Neural cell (in vitro differentiated cells): ENCODE measurements at regions not wholly inside any gene's neighbourhood (a gene's known extent, or its start where the extent isn't known, plus 50 kb on each side); places are given as distances from the start of the nearest gene placed in this dataset.

Experiments
- H2AFZ ChIP-seq: fragments of 200-600, 300-800 bp; sonication (generic), shearing (Covaris generic); 2 replicates; pipeline ENCODE4 v1.6.0; 2014; ENCODE audit warnings: low read depth, mild to moderate bottlenecking, antibody characterized with exemption, low read length, moderate library complexity
- H3F3A ChIP-seq: fragments of 200-600 bp; shearing (Covaris generic); 2 replicates; pipeline ENCODE4 v1.6.1; 2016; ENCODE audit warnings: mild to moderate bottlenecking, moderate library complexity, mixed read lengths, antibody characterized with exemption, low read length; ENCODE audit not compliant: insufficient read depth, poor library complexity, severe bottlenecking
- H3K27ac ChIP-seq: fragments of 200-600, 300-800 bp; sonication (generic), shearing (Covaris generic); 2 replicates; pipeline ENCODE4 v1.5.1; 2014; ENCODE audit warnings: mild to moderate bottlenecking, low read length, moderate library complexity
- H3K27me3 ChIP-seq: fragments of 300-800, 200-600 bp; sonication (generic), shearing (Covaris generic); 2 replicates; pipeline ENCODE4 v1.6.0; 2014; ENCODE audit warnings: mild to moderate bottlenecking, low read depth, low read length, moderate library complexity; ENCODE audit not compliant: insufficient read depth
- H3K36me3 ChIP-seq: fragments of 300-800, 200-600 bp; sonication (generic), shearing (Covaris generic); 2 replicates; pipeline ENCODE4 v1.5.1; 2014; ENCODE audit warnings: mild to moderate bottlenecking, antibody characterized with exemption, low read length, moderate library complexity; ENCODE audit not compliant: insufficient read depth
- H3K4me2 ChIP-seq: fragments of 300-800, 200-600 bp; sonication (generic), shearing (Covaris generic); 2 replicates; pipeline ENCODE4 v1.6.0; 2014; ENCODE audit warnings: mild to moderate bottlenecking, low read length
- H3K4me3 ChIP-seq: fragments of 300-800, 200-600 bp; sonication (generic), shearing (Covaris generic); 2 replicates; pipeline ENCODE4 v1.5.1; 2014; ENCODE audit warnings: mild to moderate bottlenecking, low read length, moderate library complexity
- H3K79me2 ChIP-seq: fragments of 200-600 bp; shearing (Covaris generic); replicated peaks from 2 replicates; pipeline ENCODE4 v1.6.0; 2014; ENCODE audit warnings: mild to moderate bottlenecking, low read length, moderate library complexity; ENCODE audit not compliant: insufficient read depth
- H3K9ac ChIP-seq: fragments of 300-800, 200-600 bp; sonication (generic), shearing (Covaris generic); 2 replicates; pipeline ENCODE4 v1.6.1; 2016; ENCODE audit warnings: mild to moderate bottlenecking, low read length, mixed read lengths
- H3K9me2 ChIP-seq: fragments of 200-600 bp; shearing (Covaris generic); 2 replicates; pipeline ENCODE4 v1.6.1; 2016; ENCODE audit warnings: mild to moderate bottlenecking, low read length, mixed read lengths; ENCODE audit not compliant: insufficient read depth
- H3K9me3 ChIP-seq: fragments of 200-600, 300-800 bp; sonication (generic), shearing (Covaris generic); 2 replicates; pipeline ENCODE4 v1.6.1; 2016; ENCODE audit warnings: mild to moderate bottlenecking, mixed run types, low read length, moderate library complexity, mixed read lengths
- H4K20me1 ChIP-seq: fragments of 200-600 bp; shearing (Covaris generic); 2 replicates; pipeline ENCODE4 v1.6.1; 2016; ENCODE audit warnings: mild to moderate bottlenecking, mixed run types; ENCODE audit not compliant: insufficient read depth
- EP300 ChIP-seq: fragments of 450-650 bp; conservative IDR thresholded peaks from 2 replicates; pipeline ENCODE4 v1.6.1; 2014; ENCODE audit warnings: antibody characterized with exemption, mild to moderate bottlenecking, moderate library complexity; ENCODE audit not compliant: poor library complexity, severe bottlenecking
- EZH2 ChIP-seq: fragments of 200-600, 300-800 bp; shearing (Covaris generic), sonication (generic); IDR thresholded peaks from 2 replicates; pipeline ENCODE4 v1.6.1; 2014; ENCODE audit warnings: antibody characterized with exemption, low read length, borderline replicate concordance, mild to moderate bottlenecking; ENCODE audit not compliant: insufficient read depth, poor library complexity, severe bottlenecking
- MXI1 ChIP-seq: fragments of 450-650 bp; conservative IDR thresholded peaks from 2 replicates; pipeline ENCODE4 v1.6.1; 2014; ENCODE audit warnings: antibody characterized with exemption, mild to moderate bottlenecking; ENCODE audit not compliant: poor library complexity, severe bottlenecking
- POLR2AphosphoS5 ChIP-seq: IDR thresholded peaks from 2 replicates; pipeline ENCODE4 v1.6.1; 2012
- RAD21 ChIP-seq: fragments of 450-650 bp; conservative IDR thresholded peaks from 2 replicates; pipeline ENCODE4 v1.6.1; 2014; ENCODE audit warnings: antibody characterized with exemption, mild to moderate bottlenecking, moderate library complexity
- SMC3 ChIP-seq: fragments of 450-650 bp; conservative IDR thresholded peaks from 2 replicates; pipeline ENCODE4 v1.6.1; 2014; ENCODE audit warnings: antibody characterized with exemption, mild to moderate bottlenecking, moderate library complexity; ENCODE audit not compliant: poor library complexity
- TAF1 ChIP-seq: IDR thresholded peaks from 2 replicates; pipeline ENCODE4 v1.6.1; 2012; ENCODE audit warnings: low read depth
- TF ChIP-seq, protein P1 (sequence below): IDR thresholded peaks from 2 replicates; pipeline ENCODE4 v1.6.1; 2012; ENCODE audit warnings: borderline replicate concordance
- TF ChIP-seq, protein P2 (sequence below): fragments of 450-650 bp; IDR thresholded peaks from 2 replicates; pipeline ENCODE4 v1.5.1; 2014; ENCODE audit warnings: antibody characterized with exemption, mild to moderate bottlenecking, moderate library complexity; ENCODE audit not compliant: poor library complexity, severe bottlenecking

DNA sequence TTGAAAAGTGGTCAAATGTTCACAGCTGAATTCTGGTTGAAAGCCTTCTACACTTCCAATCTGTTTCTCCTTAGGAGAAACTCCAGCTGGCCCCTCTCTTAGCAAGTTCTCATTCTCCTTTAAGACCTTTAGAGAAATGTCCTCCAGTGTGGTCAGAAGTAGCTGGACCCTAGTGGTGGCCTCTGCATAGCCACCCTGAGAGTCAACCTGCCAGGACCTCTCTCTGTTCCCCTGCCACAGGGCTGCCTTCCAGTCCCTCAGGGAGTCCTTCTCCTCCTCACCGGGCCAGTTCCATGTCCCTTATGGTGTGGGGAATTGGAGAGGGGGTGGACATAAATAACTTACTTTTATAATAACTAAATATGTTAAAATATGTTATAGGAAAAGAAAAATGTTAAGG lies 200.9 kb upstream of the PKDCC start:
- no peaks in the 10 kb centered on the region for H4K20me1 ChIP-seq
- no peaks in the 10 kb centered on the region for H3K9me2 ChIP-seq
- no peak overlapping the region for H3K4me3 ChIP-seq
- H3K36me3 ChIP-seq = no peaks in the 10 kb centered on the region
- H3K27ac ChIP-seq = no peak overlapping the region
- H3K4me2 ChIP-seq = no peak overlapping the region
- TF ChIP-seq POLR2AphosphoS5 (no peak), SMC3 (no peak), EZH2 (no peak), TAF1 (no peak), EP300 (no peak), RAD21 (no peak), MXI1 (no peak)
- TF ChIP-seq, protein P1, sequence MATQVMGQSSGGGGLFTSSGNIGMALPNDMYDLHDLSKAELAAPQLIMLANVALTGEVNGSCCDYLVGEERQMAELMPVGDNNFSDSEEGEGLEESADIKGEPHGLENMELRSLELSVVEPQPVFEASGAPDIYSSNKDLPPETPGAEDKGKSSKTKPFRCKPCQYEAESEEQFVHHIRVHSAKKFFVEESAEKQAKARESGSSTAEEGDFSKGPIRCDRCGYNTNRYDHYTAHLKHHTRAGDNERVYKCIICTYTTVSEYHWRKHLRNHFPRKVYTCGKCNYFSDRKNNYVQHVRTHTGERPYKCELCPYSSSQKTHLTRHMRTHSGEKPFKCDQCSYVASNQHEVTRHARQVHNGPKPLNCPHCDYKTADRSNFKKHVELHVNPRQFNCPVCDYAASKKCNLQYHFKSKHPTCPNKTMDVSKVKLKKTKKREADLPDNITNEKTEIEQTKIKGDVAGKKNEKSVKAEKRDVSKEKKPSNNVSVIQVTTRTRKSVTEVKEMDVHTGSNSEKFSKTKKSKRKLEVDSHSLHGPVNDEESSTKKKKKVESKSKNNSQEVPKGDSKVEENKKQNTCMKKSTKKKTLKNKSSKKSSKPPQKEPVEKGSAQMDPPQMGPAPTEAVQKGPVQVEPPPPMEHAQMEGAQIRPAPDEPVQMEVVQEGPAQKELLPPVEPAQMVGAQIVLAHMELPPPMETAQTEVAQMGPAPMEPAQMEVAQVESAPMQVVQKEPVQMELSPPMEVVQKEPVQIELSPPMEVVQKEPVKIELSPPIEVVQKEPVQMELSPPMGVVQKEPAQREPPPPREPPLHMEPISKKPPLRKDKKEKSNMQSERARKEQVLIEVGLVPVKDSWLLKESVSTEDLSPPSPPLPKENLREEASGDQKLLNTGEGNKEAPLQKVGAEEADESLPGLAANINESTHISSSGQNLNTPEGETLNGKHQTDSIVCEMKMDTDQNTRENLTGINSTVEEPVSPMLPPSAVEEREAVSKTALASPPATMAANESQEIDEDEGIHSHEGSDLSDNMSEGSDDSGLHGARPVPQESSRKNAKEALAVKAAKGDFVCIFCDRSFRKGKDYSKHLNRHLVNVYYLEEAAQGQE = no peak
- TF ChIP-seq, protein P2, sequence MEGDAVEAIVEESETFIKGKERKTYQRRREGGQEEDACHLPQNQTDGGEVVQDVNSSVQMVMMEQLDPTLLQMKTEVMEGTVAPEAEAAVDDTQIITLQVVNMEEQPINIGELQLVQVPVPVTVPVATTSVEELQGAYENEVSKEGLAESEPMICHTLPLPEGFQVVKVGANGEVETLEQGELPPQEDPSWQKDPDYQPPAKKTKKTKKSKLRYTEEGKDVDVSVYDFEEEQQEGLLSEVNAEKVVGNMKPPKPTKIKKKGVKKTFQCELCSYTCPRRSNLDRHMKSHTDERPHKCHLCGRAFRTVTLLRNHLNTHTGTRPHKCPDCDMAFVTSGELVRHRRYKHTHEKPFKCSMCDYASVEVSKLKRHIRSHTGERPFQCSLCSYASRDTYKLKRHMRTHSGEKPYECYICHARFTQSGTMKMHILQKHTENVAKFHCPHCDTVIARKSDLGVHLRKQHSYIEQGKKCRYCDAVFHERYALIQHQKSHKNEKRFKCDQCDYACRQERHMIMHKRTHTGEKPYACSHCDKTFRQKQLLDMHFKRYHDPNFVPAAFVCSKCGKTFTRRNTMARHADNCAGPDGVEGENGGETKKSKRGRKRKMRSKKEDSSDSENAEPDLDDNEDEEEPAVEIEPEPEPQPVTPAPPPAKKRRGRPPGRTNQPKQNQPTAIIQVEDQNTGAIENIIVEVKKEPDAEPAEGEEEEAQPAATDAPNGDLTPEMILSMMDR = no peak
- H3K9ac ChIP-seq = no peak overlapping the region
- no peaks in the 10 kb centered on the region for H3K9me3 ChIP-seq
- no peaks in the 10 kb centered on the region for H3F3A ChIP-seq
- no peak overlapping the region for H2AFZ ChIP-seq
- no peaks in the 10 kb centered on the region for H3K79me2 ChIP-seq
- peaks cover 28% of the 10 kb centered on the region for H3K27me3 ChIP-seq

DNA sequence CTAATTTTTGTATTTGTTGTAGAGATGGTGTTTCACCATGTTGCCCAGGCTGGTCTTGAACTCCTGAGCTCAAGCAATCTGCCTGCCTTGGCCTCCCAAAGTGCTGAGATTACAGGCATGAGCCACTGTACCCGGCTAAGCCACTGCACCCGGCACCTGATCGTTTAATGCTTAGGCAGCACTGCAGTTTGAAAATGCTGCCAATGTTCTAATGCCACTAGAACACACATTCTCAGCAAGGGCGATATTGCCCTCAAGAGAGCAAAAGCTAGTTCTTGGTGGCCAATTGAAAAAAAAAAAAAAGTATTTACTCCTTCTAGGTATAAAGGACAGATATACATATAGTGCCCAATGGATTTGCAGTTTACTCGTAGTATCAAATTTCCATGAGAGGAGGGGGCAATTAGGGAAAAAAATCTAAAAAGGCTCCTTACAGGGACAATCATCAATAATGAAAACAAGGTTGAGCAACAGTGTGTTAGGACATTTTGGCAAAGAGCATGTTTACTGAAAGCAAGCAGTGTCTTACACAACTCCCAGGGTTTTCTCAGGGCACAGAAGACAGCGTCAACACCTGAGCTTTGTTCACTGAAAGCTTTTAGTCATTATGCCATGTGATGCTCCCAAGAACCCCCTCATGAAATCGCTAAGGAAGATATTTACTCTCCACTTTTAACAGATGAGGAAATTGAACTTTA lies 199.9 kb upstream of the PKDCC start:
- Histone ChIP-seq H3K4me3 (no peak overlapping the region), H3F3A (no peaks in the 10 kb centered on the region), H3K9me2 (no peaks in the 10 kb centered on the region), H3K79me2 (no peaks in the 10 kb centered on the region), H3K9ac (no peak overlapping the region), H4K20me1 (no peaks in the 10 kb centered on the region), H3K36me3 (no peaks in the 10 kb centered on the region), H3K9me3 (no peaks in the 10 kb centered on the region), H3K4me2 (no peak overlapping the region), H3K27me3 (peaks cover 28% of the 10 kb centered on the region), H3K27ac (no peak overlapping the region), H2AFZ (no peak overlapping the region)
- TF ChIP-seq RAD21 (no peak), SMC3 (no peak), POLR2AphosphoS5 (no peak), EP300 (no peak), EZH2 (no peak), TAF1 (no peak), MXI1 (no peak)
- TF ChIP-seq, protein P1 = no peak
- TF ChIP-seq, protein P2 = no peak
